Hematopoietic multipotent progenitor cell treated with erythropoietin and hydrocortisone succinate and interleukin-3 and kit ligand, for 15 days (in vitro differentiated cells): ENCODE measurements at regions not wholly inside any gene's neighbourhood (a gene's known extent, or its start where the extent isn't known, plus 50 kb on each side); places are given as distances from the start of the nearest gene placed in this dataset.

Experiments
- DNase-seq: peaks from one replicate; pipeline ENCODE4 v3.0.0-alpha.2; 2015; ENCODE audit warnings: low spot score

DNA sequence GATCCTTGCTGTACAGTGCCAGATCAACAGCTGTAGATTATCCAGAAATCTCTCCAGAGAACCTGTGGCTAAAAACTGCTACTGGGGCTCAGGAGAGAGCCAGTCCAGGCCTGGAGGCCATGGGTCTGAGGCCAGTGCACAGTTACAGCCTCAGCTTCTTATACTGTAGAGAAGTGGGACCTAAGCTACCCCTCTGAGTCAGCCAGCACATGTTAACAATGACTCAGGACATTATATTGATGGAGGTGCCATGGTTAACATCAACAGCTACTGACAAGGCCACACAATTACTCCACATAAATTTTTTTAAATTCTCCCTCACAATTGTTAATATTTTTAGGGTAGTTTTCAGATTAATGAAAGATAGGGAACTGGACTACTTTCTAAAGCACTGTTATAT, 138.5 kb downstream of the RBM26 start:
- DNase-seq: no peak

DNA sequence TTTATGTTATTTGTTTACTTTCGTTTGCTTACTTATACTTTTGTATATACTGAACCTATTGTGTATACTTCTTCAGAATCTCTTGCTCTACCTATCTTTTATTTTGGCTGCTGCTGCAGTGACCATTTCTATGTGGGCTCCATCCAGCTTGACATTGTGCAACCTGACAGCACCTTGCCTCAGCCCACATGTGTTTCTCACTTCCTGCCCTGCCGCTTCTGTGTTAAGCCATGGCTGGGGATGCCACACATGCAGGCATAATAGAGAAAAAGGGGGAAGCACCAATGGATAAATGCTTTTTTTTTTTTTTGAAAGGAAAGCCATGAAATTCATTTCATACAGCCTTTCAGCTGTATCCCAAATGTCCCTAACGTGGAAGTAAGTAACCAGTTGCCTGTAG, 147.6 kb downstream of the RBM26 start:
- DNase-seq: no peak

DNA sequence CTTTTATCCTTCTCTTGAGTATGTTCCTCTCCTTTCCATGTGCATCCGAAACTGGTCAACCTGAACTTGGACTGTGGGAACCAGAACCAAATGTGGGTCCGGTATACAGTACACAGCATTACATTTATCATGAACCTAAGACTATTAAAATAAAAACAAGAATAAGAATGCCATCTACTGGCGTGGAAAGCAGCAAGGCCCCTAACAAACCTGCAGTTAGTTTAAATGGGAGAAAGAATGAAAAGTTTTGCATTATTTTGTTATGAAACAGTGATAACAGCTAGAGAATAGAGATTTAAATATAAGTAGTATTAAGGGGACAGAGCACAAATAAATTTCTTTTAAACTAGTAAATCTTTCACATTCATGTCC, 159.5 kb downstream of the RBM26 start:
- no peak for DNase-seq

DNA sequence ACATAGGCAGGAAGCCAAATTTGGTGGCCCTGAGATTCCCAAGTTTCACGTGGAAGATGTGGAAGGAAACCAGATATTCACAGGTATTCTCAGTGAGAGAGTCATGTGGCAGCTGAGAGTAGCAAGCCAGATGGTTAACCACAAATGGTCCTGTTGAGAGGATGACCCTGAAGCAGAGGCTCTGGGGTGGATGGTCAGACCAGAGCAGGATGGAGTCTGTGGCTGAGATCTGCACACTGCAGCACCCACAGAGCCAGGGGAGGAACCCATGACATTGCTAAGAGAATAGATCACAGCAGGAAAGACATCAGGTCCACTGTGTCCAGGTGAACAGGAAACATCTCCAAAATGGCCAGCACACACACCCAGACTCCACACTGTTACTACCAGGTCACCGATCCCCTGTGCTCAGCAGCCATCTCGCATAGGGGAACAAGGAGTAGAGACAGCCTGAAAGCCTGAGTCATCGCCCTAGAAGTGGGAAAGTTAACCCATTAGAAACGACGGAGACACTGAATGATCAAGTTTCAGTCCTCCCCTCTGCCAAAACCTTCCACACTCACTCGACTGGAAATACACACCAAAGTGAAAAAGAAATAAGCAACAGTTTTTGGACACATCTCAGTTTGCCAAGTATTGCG, 160.0 kb downstream of the RBM26 start:
- DNase-seq: no peak

- no peak for DNase-seq
Observed at GRCh38 chr13:79241697-79242096, 164.4 kb downstream of the RBM26 start.

DNA sequence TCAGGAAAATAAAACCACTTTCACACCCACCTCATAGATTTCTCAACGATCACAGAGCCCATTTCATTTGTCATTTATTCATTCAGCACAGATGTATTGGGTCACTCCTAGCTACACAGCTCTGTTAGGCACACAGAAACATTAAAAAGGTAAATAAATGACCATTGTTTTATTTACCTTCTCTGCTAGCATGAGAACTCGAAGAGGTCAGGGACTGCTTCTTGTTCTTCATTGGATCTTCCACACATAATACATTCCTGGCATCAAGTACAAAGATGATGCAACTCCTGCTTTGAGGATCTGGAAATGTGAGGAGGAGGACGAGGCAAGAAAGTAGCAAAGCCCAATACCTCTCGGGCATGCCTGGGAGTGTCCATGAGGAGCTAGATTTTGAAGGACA, 168.1 kb downstream of the RBM26 start:
- no peak for DNase-seq

- DNase-seq: no peak
Observed at GRCh38 chr13:79231887-79232286, 174.2 kb downstream of the RBM26 start.

DNA sequence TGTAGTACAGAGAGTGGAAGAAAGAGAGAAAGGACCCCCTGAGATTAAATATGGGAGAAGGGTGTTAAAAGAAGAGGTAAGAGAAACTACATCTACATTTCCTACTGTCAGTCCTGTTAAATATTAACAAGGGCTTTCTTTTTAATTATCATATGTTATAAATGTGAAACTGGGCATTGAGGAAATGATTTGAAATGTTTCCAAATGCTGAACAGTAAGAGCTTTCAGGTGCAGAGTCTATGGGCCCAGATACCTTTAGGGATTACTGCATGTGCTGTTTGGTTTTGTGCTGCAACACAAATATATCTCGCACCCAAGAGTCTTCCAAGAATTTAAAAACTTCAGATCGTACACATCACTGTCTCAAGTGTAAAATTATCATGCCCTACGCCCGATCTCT, 176.3 kb downstream of the RBM26 start:
- DNase-seq: no peak

DNA sequence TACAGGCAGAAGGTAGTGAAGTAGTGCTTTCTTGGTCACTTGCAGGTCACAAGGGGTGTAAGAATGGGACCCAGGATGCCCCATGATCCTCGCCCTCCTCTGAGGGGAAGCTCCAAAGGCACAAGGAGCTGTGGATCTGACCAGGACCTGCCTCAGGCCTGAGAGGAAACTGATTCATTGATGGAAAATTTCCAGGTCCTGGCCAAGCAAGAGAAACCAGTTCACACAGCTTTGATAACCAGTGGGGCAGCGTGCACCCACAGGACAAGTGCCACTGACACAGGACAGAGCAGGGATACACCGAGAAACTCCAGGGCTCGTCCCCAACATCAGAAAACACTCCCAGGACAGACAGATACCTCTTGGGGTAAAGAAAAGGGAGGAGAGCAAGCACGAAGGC, 177.1 kb downstream of the RBM26 start:
- no peak for DNase-seq

DNA sequence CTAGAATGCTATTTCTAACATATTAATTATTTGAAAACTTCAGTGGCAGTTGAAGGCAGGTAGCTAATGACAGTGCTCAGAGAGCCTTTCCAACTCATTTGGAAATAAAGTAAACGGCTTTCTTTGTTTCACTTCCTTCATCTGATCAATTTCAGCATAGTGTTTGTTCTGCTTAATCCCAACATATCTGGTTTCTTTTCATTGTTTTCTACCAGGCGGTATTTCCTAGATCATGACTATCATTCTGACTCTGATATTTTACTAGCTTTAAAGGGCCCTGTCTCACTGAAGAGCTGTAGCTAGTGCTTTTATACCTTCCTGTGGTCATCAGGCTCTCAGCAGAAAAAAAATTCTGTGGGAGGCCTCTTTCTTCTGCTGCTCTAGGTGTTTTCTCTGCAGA, 178.6 kb downstream of the RBM26 start:
- DNase-seq: no peak

- no peak for DNase-seq
Observed at GRCh38 chr13:79226938-79227337, 179.1 kb downstream of the RBM26 start.

GRCh38 chr13:79226250-79226649, 179.8 kb downstream of the RBM26 start:
- DNase-seq: no peak

- no peak for DNase-seq
Observed at GRCh38 chr13:79225487-79226232, 180.4 kb downstream of the RBM26 start.

DNA sequence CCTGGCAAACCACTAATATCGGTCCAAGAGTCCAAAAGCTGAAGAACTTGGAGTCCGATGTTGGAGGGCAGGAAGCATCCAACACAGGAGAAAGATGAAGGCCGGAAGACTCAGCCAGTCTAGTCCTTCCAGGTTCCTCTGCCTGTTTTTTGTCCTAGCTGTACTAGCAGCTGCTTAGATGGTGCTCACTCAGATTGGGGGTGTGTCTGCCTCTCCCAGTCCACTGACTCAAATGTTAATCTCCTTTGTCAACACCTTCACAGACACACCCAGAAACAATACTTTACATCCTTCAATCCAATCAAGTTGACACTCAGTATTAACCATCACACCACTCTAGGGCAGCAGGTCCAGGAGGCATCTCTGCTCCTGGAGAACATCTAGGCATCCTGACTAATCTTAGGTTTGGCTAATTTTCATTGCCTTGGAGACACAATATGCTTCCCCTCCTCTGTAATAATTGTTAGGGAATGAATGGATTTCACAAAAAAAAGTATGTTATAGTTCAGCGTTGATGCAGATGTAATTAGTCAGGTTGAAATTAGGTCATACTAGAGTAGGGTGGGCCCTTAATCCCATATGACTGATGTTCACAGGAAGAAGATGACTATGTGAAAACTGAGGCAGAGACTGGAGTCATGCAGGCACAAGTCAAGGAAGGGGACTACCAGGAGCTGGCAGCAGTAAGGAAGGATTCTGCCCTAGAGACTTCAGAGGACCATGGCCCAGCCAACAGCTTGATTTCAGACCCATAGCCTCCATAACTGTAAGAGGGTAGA, 183.4 kb downstream of the RBM26 start:
- no peak for DNase-seq

GRCh38 chr13:79212064-79212619, 193.9 kb downstream of the RBM26 start:
- DNase-seq: no peak

GRCh38 chr13:79211377-79211776, 194.7 kb downstream of the RBM26 start:
- DNase-seq: no peak

GRCh38 chr13:79197933-79198332, 208.1 kb downstream of the RBM26 start:
- no peak for DNase-seq

- DNase-seq: no peak
Observed at GRCh38 chr13:79196843-79197242, 209.2 kb downstream of the RBM26 start.

DNA sequence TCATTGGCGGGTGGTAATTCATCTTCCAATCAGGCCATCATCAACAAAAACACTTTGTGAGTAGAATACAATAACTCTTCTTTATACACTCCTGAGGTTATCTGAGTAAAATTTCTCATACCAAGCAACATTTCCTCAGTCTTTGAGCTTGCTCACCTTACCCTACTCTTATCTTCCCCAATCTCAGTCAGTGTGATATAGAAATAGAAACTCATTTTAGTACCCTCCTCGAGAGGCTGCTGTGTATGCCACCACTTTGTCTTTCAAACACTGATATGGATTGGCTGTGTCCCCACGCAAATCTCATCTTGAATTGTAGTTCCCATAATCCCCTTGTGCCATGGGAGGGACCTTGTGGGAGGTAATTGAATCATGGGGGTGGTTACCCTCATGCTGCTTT, 209.7 kb downstream of the RBM26 start:
- no peak for DNase-seq

GRCh38 chr13:79194727-79195126, 211.3 kb downstream of the RBM26 start:
- no peak for DNase-seq

DNA sequence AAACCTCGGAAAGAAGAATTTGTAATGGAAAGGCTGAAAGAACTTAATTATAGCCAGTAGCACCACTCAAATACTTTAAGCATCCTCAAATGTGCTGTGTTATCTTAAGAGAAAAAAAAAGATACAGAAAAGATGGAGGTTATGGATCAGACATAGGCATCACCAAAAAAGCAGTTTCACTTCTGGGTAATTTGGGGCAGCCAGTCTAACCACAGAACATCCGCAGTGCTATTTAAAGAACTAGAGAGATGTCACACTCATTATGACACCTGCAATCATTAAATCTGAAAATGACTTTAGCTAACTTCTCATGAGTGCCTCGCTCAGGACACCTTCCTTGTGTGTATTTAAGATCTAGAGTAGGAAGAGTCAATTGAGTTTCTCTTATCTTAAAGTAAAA, 211.8 kb downstream of the RBM26 start:
- DNase-seq: no peak

DNA sequence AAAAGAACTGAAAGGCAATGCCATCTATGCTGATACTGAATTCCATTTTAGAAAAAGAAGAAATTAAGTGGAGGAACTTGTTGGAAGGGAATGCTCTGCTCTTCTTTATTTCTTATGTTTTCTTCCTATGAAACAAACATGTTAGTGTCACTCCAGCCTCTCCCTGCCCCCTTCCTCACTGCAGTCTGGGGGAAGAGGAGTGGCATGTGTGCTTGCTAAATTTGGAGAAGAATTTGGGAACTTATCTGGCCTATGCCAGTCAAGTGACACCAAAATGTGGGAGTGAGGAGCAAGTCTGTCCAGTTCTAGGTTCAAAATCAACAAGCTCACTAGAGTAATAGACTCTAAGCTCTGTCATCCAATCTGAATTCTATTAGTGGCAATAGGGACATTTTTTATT, 214.6 kb downstream of the RBM26 start:
- no peak for DNase-seq

GRCh38 chr13:79190932-79191331, 215.1 kb downstream of the RBM26 start:
- DNase-seq: no peak
